ENCODE measurements at regions not wholly inside any gene's neighbourhood (a gene's known extent, or its start where the extent isn't known, plus 50 kb on each side); places are given as distances from the start of the nearest gene placed in this dataset.

- Histone ChIP-seq H3K27ac (ENCODE audit: low read depth in 1 of 2, low read length in 1 of 2) (no peak overlapping the region), H3K36me3 (ENCODE audit: control insufficient read depth in 4 of 4, insufficient read depth in 4 of 4, low read length in 4 of 4) (no peaks in the 10 kb centered on the region), H3K4me3 (no peak overlapping the region), H3K4me1 (ENCODE audit: control insufficient read depth in 5 of 5, insufficient read depth in 5 of 5, low read length in 5 of 5) (peaks cover 0 to 22% (median 0%) of the 10 kb centered on the region in 5 donors), H3K9ac (ENCODE audit: insufficient read depth in 1 of 2, low read length in 2 of 2) (no peak overlapping the region), H3K9me3 (ENCODE audit: control insufficient read depth in 4 of 4, insufficient read depth in 3 of 4, low read length in 3 of 4) (no peaks in the 10 kb centered on the region), H3K27me3 (ENCODE audit: control insufficient read depth in 3 of 3, insufficient read depth in 3 of 3, low read length in 2 of 3) (peaks cover 0 to 3% (median 0%) of the 10 kb centered on the region in 3 donors)
- peak in 2 of 3 donors; percentile 85 to 90 for DNase-seq
- no peak for ATAC-seq (ENCODE audit: insufficient read depth, low FRiP score)
- TF ChIP-seq CTCF (IDR thresholded peaks at IDR 0.05; ENCODE audit: control extremely low read depth, extremely low read depth) = no peak
Measured at GRCh38 chr3:168292296-168292695, 196.6 kb upstream of the GOLIM4 start.

DNA sequence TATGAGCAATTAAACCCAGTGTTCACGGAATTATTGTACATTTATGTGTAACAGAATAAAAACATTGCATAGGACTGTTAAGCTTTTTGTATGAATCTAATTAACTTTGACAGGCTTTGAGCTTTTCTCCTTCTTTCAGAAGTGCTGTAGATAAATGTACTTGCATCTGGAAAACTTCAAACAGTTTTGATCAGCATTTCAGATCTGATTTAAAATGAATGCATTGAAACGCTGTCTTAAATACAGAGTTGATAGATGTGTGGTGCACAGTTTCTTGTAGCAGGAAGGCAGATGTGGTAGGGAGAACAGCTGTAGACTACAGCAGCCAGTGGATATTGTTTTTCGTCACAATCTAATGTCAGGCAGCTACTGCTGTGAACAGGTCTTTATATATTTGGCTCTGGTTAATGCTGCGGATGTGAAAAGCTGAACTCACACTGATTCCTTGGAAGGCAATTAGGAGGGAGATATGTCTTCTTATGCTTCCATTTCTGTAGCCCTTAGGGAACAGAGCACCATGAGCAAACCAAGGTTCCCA, 193.8 kb upstream of the GOLIM4 start:
- no peak for ATAC-seq (ENCODE audit: insufficient read depth, low FRiP score)

DNA sequence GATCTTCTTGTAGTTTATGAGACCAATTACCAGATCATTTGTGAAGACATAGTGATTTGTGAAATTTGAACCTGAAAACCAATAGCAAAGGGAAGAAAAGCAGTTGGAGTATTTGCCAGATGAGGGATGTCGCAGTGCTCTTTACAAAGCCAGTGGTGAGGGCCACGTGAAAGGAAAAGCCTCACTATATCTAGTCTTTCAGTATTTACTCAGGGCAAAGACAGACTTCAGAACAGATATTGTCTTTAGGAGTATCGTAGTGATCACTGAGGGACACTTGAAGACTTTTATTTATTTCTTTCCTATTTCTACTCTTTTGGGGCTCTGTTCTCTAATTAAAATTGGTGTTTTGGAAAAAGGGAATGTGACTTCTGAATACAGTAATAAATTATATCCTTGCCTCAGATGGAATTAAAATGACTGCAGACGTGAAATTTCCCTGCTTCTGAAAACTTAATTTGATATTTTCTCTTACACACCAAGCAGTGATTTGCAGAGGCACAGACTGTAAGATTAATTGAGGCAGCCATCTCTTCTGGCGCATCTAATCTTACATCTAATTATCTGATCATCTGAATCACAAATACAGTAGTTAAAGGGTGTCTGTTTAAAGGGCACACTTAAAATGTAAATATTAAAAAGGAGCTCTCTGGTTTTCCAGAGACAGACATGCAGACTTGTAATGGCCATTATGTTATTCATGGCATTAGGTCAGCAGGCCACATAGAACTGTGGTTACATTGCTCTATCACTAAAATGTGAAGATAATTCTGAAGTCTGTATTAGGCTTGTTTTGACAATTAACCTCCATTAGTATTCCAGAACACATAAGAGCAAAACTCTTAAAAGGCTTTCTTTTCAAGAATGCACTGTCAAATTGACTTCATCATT, 193.0 kb upstream of the GOLIM4 start:
- H3K36me3 ChIP-seq (ENCODE audit: control insufficient read depth in 4 of 4, insufficient read depth in 4 of 4, low read length in 4 of 4) = no peaks in the 10 kb centered on the region
- peaks cover 0 to 22% (median 0%) of the 10 kb centered on the region in 5 donors for H3K4me1 ChIP-seq (ENCODE audit: control insufficient read depth in 5 of 5, insufficient read depth in 5 of 5, low read length in 5 of 5)
- H3K9ac ChIP-seq (ENCODE audit: insufficient read depth in 1 of 2, low read length in 2 of 2) = no peak overlapping the region
- H3K4me3 ChIP-seq = no peak overlapping the region
- no peaks in the 10 kb centered on the region for H3K9me3 ChIP-seq (ENCODE audit: control insufficient read depth in 4 of 4, insufficient read depth in 3 of 4, low read length in 3 of 4)
- 81 to 91% methylated on average over 5 of the region's 5 CpGs for WGBS, 2 donors
- no peak overlapping the region for H3K27ac ChIP-seq (ENCODE audit: low read depth in 1 of 2, low read length in 1 of 2)
- TF ChIP-seq CTCF (IDR thresholded peaks at IDR 0.05; ENCODE audit: control extremely low read depth, extremely low read depth) = no peak
- H3K27me3 ChIP-seq (ENCODE audit: control insufficient read depth in 3 of 3, insufficient read depth in 3 of 3, low read length in 2 of 3) = peaks cover 0 to 3% (median 0%) of the 10 kb centered on the region in 3 donors
- DNase-seq (no peak), ATAC-seq (ENCODE audit: insufficient read depth, low FRiP score) (no peak)

More for the DNA sequence above, 193.8 kb upstream of the GOLIM4 start:
- no peak overlapping the region for H3K27ac ChIP-seq (ENCODE audit: low read depth in 1 of 2, low read length in 1 of 2)
- H3K4me3 ChIP-seq = no peak overlapping the region
- H3K9ac ChIP-seq (ENCODE audit: insufficient read depth in 1 of 2, low read length in 2 of 2) = no peak overlapping the region
- 83 to 87% methylated on average over 4 of the region's 4 CpGs for WGBS, 2 donors
- H3K36me3 ChIP-seq (ENCODE audit: control insufficient read depth in 4 of 4, insufficient read depth in 4 of 4, low read length in 4 of 4) = no peaks in the 10 kb centered on the region
- peaks cover 0 to 22% (median 0%) of the 10 kb centered on the region in 5 donors for H3K4me1 ChIP-seq (ENCODE audit: control insufficient read depth in 5 of 5, insufficient read depth in 5 of 5, low read length in 5 of 5)
- DNase-seq = peak in 2 of 3 donors; percentile 33 to 61
- no peaks in the 10 kb centered on the region for H3K9me3 ChIP-seq (ENCODE audit: control insufficient read depth in 4 of 4, insufficient read depth in 3 of 4, low read length in 3 of 4)
- no peak for TF ChIP-seq CTCF (IDR thresholded peaks at IDR 0.05; ENCODE audit: control extremely low read depth, extremely low read depth)
- H3K27me3 ChIP-seq (ENCODE audit: control insufficient read depth in 3 of 3, insufficient read depth in 3 of 3, low read length in 2 of 3) = peaks cover 0 to 3% (median 0%) of the 10 kb centered on the region in 3 donors
